GM19372 (cell line): ENCODE measurements at regions not wholly inside any gene's neighbourhood (a gene's known extent, or its start where the extent isn't known, plus 50 kb on each side); places are given as distances from the start of the nearest gene placed in this dataset.

Experiments used
- ATAC-seq: cut with Tn5 transposase; IDR thresholded peaks from one replicate; pipeline ENCODE4 v1.9.1; 2021; ENCODE audit warnings: mild to moderate bottlenecking, low read depth, moderate library complexity; ENCODE audit not compliant: unreplicated experiment

DNA sequence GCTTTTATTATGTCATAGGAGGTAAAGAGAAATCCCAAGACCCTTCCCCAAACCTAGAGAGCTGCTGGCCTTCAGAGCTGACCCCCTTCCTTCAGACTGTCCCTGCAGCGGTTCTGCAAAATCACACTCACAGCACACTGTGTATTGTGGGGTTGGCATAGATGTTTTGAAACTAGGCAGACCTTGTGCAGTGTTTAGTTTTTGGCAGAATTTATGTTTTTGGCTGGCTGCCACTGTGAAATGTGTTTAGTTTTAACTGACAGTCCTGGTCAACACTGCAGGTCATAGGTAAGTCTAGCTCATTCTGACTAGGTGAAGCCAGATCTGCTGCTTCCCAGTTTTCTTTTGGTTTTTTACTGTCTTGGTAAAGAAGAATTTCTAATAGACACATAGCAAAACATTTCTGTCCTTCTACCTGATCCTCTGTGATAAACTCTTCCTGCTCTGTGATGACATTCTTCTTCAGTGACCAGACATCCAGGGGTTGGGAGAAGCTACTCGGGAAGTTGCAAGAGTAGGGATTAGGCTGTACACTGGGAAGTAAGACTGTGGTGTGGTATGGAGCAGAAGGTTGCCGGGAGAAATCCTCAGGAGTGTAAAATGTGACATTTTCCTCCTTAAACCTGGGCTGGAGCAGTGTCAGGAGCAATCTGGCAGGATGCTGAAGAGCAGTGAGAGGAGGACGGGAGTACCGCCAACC is 209.6 kb upstream of the MCTP2 start:
- no peak for ATAC-seq

- no peak for ATAC-seq
These were observed 212.3 kb upstream of the MCTP2 start for GRCh38 chr15:94019062-94019461.

DNA sequence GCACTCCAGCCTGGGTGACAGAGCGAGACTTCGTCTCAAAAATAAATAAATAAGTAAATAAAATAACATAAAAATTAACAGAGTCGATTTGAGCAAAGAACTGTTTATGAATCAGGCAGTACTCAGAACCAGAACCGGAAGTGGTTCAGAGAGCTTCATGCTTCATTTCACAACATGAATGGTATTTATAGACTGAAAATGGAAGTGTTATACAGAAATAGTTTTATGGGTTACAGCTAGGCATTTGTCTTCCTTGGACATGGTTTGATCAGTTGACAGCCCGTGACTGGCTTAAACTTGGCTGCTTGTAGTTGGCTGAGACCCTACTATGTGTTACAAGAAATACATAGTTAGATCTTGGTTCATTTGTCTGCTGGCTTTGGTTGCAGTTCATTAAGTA is 216.0 kb upstream of the MCTP2 start:
- no peak for ATAC-seq

DNA sequence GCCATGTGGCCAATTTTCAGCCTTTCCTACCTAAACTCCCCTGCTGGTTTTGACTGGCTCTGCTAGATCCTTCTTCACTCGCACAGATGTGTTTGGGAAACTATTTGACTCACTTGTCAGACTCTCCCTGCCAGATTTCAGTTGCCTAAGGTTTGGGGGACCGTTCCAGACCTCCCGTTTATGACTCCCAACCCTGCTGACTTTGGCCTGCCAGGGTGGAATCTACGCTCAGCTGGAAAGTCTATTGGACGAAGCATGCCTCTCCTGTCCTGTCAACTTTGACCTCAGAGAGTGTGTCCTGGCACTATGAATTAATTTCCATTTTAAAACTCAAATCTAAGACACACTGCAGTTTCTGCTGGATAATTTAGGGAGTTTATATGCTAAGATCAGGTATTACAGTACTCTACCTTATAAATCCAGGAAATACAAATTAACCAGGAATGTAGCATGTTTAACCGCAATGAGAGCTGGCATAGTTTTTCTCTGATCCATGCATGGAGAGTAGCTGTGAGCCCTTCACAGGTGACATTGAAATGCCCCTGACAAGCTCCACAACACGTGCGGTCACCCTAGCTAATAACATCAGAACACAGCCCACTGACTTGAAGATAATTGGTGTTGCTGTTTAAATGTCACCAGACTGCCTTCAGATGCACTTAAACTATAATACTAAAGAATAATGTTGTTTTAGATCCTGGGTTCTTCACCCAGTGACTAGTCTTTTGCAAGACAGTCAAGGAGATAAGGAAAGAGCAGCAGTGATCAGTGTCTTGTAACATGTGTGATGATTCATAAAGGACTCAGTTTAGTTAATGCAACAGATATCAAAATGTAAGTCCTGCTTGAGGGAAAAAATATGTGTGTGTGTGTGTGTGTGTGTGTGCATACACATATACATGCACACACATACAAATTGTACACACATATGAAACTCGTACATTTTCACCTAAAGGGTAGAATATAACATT is 223.0 kb upstream of the MCTP2 start:
- ATAC-seq, result no peak

GRCh38 chr15:94004697-94005096 is 226.7 kb upstream of the MCTP2 start:
- ATAC-seq, result no peak

- ATAC-seq, result no peak
These were observed 229.3 kb upstream of the MCTP2 start for GRCh38 chr15:94002041-94002440.

- no peak for ATAC-seq
These were observed 230.0 kb upstream of the MCTP2 start for GRCh38 chr15:94001255-94001801.

GRCh38 chr15:94000606-94001005 is 230.8 kb upstream of the MCTP2 start:
- no peak for ATAC-seq

DNA sequence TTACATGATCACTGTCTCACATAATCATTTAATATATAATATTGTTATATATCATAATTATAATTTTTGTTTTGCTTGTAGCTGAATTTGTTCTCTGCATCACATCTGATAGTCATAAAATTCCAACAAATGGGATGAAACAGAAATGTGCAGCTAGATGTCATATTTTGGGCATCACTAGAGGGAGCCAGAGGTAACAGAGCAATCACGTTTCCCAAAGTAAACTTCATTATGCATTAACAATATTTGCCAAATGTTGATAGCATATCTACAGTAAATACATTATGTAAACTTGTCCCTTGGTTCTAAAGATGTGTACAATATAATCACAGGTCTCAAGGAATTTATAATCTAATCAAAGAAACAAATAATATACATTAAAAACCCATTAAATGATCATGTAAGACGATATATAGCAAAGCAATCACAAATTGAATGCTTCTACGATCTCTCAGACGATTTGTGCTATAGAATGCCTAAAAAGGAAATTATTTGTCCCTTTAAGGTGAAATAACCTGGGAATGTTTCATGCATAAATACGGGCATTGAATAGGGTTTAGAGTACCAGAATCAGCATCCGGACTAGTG is 234.2 kb upstream of the MCTP2 start:
- no peak for ATAC-seq

GRCh38 chr15:93989440-93989998 is 241.8 kb upstream of the MCTP2 start:
- no peak for ATAC-seq

DNA sequence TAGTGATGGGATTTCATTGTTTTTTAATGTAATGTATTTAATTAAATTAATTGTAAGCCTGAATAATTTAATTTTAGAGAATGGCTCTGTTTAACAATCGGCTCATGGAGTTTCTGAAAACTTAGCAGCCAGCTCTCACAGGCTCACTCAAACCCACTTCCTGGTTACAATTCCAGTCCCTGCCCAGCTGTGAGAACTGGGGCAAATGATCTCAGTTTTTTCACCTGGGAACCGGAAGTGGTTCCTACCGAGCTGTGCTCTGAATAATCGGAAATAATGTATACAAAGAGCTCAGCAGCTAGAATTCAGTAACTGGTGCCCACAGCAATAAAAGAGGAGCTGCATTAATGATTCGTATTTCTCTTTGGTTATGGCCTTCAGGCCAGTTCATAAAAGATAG is 244.3 kb upstream of the MCTP2 start:
- no peak for ATAC-seq

DNA sequence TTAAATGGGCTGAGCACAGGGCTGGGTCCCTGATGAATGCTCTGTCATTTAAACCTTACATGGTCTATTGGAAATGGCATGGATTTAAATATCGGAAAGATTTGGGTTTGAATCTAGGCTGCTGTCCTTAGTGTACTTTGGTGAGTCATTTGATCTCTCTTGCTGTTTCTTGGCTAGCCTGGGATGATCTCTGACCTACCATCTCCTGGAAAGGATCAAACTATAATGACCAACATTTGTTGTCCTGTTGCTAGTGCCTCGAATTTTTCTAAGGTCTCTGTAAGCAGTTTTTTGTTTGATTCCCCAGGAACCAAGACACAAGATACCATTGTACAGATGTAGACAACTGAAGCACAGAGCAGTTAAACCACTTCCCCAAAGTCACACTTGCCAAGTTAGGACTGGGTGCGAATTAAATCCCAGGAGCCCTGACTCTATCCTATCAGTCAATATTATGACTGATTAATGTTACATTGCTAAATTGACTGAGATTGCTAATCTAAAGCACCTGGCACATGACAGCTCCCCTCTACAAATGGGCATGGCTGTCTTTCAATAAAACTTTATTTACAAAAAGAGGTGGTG is 244.9 kb upstream of the MCTP2 start:
- ATAC-seq, result no peak

- no peak for ATAC-seq
These were observed 245.4 kb upstream of the MCTP2 start for GRCh38 chr15:93985925-93986324.

GRCh38 chr15:93985176-93985575 is 246.2 kb upstream of the MCTP2 start:
- ATAC-seq, result no peak

- no peak for ATAC-seq
These were observed 247.8 kb upstream of the MCTP2 start for GRCh38 chr15:93983526-93983925.

- no peak for ATAC-seq
These were observed 249.1 kb upstream of the MCTP2 start for GRCh38 chr15:93982226-93982727.

GRCh38 chr15:93981706-93982105 is 249.7 kb upstream of the MCTP2 start:
- no peak for ATAC-seq

- ATAC-seq, result no peak
These were observed 251.0 kb upstream of the MCTP2 start for GRCh38 chr15:93980261-93980911.

DNA sequence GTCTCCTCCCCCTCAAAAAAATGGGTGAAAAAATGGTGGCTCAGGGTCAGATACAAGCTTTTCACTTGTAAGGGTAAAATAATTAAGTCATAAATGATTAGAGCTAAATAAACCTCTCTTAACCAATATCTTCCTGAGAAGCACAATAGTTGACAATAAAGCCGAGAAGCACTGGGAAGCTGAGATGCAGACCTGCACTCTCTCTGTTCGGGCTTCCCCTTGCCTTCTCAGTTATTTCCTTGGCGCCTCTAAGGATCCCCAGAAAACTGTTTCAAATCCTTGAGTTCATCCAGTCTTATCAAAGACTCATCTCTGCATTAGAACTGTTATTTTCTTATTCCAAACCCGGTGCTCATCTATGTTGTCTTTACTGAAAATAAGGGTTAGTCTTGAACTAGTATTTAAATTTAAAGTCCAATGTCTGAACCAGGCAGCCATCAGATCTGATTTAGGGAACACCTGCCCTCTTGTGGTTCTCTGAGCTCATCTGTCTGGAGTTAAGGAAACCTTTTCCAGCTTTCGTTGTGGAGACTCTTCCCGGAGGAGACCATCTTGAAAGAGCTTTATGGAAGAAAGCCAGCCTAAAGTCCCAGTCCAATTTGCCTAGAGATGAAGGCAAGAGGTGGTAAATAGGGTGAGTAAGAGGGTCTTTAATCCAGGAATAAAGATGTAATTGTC is 256.4 kb upstream of the MCTP2 start:
- no peak for ATAC-seq
